Hepatocyte (in vitro differentiated cells): ENCODE measurements at regions not wholly inside any gene's neighbourhood (a gene's known extent, or its start where the extent isn't known, plus 50 kb on each side); places are given as distances from the start of the nearest gene placed in this dataset.

Experiments
- DNase-seq: peaks from one replicate; pipeline ENCODE4 v3.0.0-alpha.2; 2016; ENCODE audit warnings: low spot score
- H2AFZ ChIP-seq: fragments of 200-600 bp; sonication (generic); 2 replicates; pipeline ENCODE4 v1.6.0; 2016; ENCODE audit warnings: antibody characterized with exemption, mild to moderate bottlenecking
- H3K27ac ChIP-seq: fragments of 200-600 bp; sonication (generic); 2 replicates; pipeline ENCODE4 v1.5.1; 2016; ENCODE audit warnings: mild to moderate bottlenecking
- H3K27me3 ChIP-seq: fragments of 200-600 bp; sonication (generic); 2 replicates; pipeline ENCODE4 v1.6.1; 2016
- H3K36me3 ChIP-seq: fragments of 200-600 bp; sonication (generic); replicated peaks from 2 replicates; pipeline ENCODE4 v1.5.1; 2016; ENCODE audit warnings: low read depth; ENCODE audit not compliant: insufficient read depth
- H3K4me1 ChIP-seq: fragments of 200-600 bp; sonication (generic); 2 replicates; pipeline ENCODE4 v1.5.1; 2016; ENCODE audit warnings: mild to moderate bottlenecking, moderate library complexity; ENCODE audit not compliant: insufficient read depth
- H3K4me2 ChIP-seq: fragments of 200-600 bp; sonication (generic); 2 replicates; pipeline ENCODE4 v1.6.0; 2016
- H3K4me3 ChIP-seq: fragments of 200-600 bp; sonication (generic); 2 replicates; pipeline ENCODE4 v1.5.1; 2016; ENCODE audit warnings: mild to moderate bottlenecking
- H3K79me2 ChIP-seq: fragments of 200-600 bp; sonication (generic); 2 replicates; pipeline ENCODE4 v1.6.0; 2017; ENCODE audit warnings: mild to moderate bottlenecking
- H3K9me2 ChIP-seq: fragments of 200-600 bp; sonication (generic); replicated peaks from 2 replicates; pipeline ENCODE4 v1.6.0; 2017; ENCODE audit warnings: mild to moderate bottlenecking; ENCODE audit not compliant: insufficient read depth
- H3K9me3 ChIP-seq: fragments of 200-600 bp; sonication (generic); 2 replicates; pipeline ENCODE4 v1.5.1; 2016; ENCODE audit warnings: low read depth, mild to moderate bottlenecking
- H4K20me1 ChIP-seq: fragments of 200-600 bp; sonication (generic); 2 replicates; pipeline ENCODE4 v1.6.0; 2016; ENCODE audit warnings: mild to moderate bottlenecking; ENCODE audit not compliant: insufficient read depth, poor library complexity, severe bottlenecking
- EZH2 ChIP-seq: fragments of 200-600 bp; sonication (generic); IDR thresholded peaks from 2 replicates; pipeline ENCODE4 v1.6.1; 2016; ENCODE audit warnings: antibody characterized with exemption, mild to moderate bottlenecking, borderline replicate concordance
- EZH2phosphoT487 ChIP-seq: fragments of 200-600 bp; sonication (generic); IDR thresholded peaks from one replicate; pipeline ENCODE4 v1.6.1; 2018; ENCODE audit warnings: antibody characterized with exemption, mild to moderate bottlenecking, low read depth, moderate library complexity; ENCODE audit not compliant: unreplicated experiment, severe bottlenecking
- WGBS: methylation state at CpG from one replicate; pipeline ENCODE4 v1.1.6; 2016; ENCODE audit warnings: low lambda C conversion rate; ENCODE audit errors: missing lambda C conversion rate; 5-methylcytosine and 5-hydroxymethylcytosine counted together
- TF ChIP-seq, protein P1 (sequence below): fragments of 200-600 bp; sonication (generic); IDR thresholded peaks from 2 replicates; pipeline ENCODE4 v1.5.1; 2016; ENCODE audit warnings: antibody characterized with exemption, mild to moderate bottlenecking; ENCODE audit not compliant: poor library complexity

GRCh38 chr16:26976873-26977272, 89.9 kb upstream of the C16orf82 start:
- no peak overlapping the region for H3K27ac ChIP-seq
- no peak overlapping the region for H3K4me3 ChIP-seq
- H3K9me3 ChIP-seq, result no peaks in the 10 kb centered on the region
- TF ChIP-seq EZH2, result no peak
- no peak for TF ChIP-seq EZH2phosphoT487
- TF ChIP-seq, protein P1, sequence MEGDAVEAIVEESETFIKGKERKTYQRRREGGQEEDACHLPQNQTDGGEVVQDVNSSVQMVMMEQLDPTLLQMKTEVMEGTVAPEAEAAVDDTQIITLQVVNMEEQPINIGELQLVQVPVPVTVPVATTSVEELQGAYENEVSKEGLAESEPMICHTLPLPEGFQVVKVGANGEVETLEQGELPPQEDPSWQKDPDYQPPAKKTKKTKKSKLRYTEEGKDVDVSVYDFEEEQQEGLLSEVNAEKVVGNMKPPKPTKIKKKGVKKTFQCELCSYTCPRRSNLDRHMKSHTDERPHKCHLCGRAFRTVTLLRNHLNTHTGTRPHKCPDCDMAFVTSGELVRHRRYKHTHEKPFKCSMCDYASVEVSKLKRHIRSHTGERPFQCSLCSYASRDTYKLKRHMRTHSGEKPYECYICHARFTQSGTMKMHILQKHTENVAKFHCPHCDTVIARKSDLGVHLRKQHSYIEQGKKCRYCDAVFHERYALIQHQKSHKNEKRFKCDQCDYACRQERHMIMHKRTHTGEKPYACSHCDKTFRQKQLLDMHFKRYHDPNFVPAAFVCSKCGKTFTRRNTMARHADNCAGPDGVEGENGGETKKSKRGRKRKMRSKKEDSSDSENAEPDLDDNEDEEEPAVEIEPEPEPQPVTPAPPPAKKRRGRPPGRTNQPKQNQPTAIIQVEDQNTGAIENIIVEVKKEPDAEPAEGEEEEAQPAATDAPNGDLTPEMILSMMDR, result no peak
- no peaks in the 10 kb centered on the region for H4K20me1 ChIP-seq
- DNase-seq, result no peak
- H3K4me2 ChIP-seq, result no peak overlapping the region
- no peaks in the 10 kb centered on the region for H3K4me1 ChIP-seq
- no peaks in the 10 kb centered on the region for H3K79me2 ChIP-seq
- 88% methylated on average over 5 of the region's 5 CpGs for WGBS
- H3K27me3 ChIP-seq, result no peaks in the 10 kb centered on the region
- H3K9me2 ChIP-seq, result no peaks in the 10 kb centered on the region
- H3K36me3 ChIP-seq, result no peaks in the 10 kb centered on the region
- no peak overlapping the region for H2AFZ ChIP-seq

DNA sequence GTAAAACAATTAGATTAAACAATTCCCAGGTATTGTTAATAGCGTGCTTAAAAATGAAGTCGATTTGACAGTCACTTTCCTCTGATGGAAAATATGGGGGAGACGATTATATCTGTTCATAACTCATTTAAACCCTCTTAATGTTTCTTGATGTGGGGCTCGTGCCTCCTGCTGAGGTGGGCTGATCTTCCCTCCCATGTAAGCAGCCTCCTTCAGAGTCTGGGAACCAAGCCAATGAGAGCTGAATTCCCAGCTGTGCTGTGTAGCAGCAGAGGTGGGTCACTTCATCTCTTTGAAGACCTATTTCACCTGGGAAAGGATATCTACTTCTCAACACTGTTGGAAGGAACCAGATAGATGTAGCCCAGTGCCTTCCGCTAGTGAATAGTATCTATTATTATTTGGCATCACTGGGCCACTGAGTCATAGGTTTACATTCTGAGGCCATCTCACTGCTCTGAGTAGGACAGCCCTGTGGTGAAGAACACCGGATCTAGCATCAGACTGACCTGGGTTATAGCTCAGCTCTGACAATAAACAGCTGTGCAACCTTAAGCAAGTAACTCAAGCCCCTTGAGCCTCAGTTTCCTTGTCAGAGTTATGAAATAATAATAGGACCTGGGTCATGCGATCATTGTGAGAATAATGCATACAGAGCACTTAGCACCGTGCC, 85.3 kb upstream of the C16orf82 start:
- H3K36me3 ChIP-seq, result no peaks in the 10 kb centered on the region
- H3K9me2 ChIP-seq, result no peaks in the 10 kb centered on the region
- no peak overlapping the region for H3K27ac ChIP-seq
- no peaks in the 10 kb centered on the region for H3K79me2 ChIP-seq
- TF ChIP-seq, protein P1, result no peak
- TF ChIP-seq EZH2phosphoT487 (no peak), EZH2 (no peak)
- H3K4me3 ChIP-seq, result no peak overlapping the region
- no peak overlapping the region for H3K4me2 ChIP-seq
- H3K9me3 ChIP-seq, result no peaks in the 10 kb centered on the region
- WGBS, result 71% methylated on average over 8 of the region's 8 CpGs
- H3K4me1 ChIP-seq, result no peaks in the 10 kb centered on the region
- DNase-seq, result no peak
- H4K20me1 ChIP-seq, result no peaks in the 10 kb centered on the region
- no peak overlapping the region for H2AFZ ChIP-seq
- H3K27me3 ChIP-seq, result no peaks in the 10 kb centered on the region

GRCh38 chr16:26982422-26982821, 84.3 kb upstream of the C16orf82 start:
- H3K36me3 ChIP-seq, result no peaks in the 10 kb centered on the region
- no peak overlapping the region for H3K4me3 ChIP-seq
- no peak for DNase-seq
- H4K20me1 ChIP-seq, result no peaks in the 10 kb centered on the region
- no peaks in the 10 kb centered on the region for H3K4me1 ChIP-seq
- H3K4me2 ChIP-seq, result no peak overlapping the region
- H3K27me3 ChIP-seq, result no peaks in the 10 kb centered on the region
- WGBS, result 84% methylated on average over 2 of the region's 2 CpGs
- H3K9me2 ChIP-seq, result no peaks in the 10 kb centered on the region
- no peak overlapping the region for H2AFZ ChIP-seq
- H3K79me2 ChIP-seq, result no peaks in the 10 kb centered on the region
- TF ChIP-seq EZH2phosphoT487 (no peak), EZH2 (no peak)
- TF ChIP-seq, protein P1, result no peak
- H3K9me3 ChIP-seq, result no peaks in the 10 kb centered on the region
- H3K27ac ChIP-seq, result no peak overlapping the region

GRCh38 chr16:26983426-26983825, 83.3 kb upstream of the C16orf82 start:
- no peak for TF ChIP-seq EZH2
- TF ChIP-seq, protein P1, result no peak
- no peak for TF ChIP-seq EZH2phosphoT487
- no peak overlapping the region for H3K27ac ChIP-seq
- DNase-seq, result no peak
- no peaks in the 10 kb centered on the region for H3K36me3 ChIP-seq
- WGBS, result 92% methylated on average over 2 of the region's 2 CpGs
- no peaks in the 10 kb centered on the region for H3K79me2 ChIP-seq
- no peaks in the 10 kb centered on the region for H3K9me2 ChIP-seq
- no peak overlapping the region for H3K4me3 ChIP-seq
- no peaks in the 10 kb centered on the region for H3K4me1 ChIP-seq
- no peaks in the 10 kb centered on the region for H4K20me1 ChIP-seq
- no peak overlapping the region for H3K4me2 ChIP-seq
- H3K9me3 ChIP-seq, result no peaks in the 10 kb centered on the region
- no peak overlapping the region for H2AFZ ChIP-seq
- H3K27me3 ChIP-seq, result no peaks in the 10 kb centered on the region
